Adrenal gland (tissue), 5 donors: ENCODE measurements at regions not wholly inside any gene's neighbourhood (a gene's known extent, or its start where the extent isn't known, plus 50 kb on each side); places are given as distances from the start of the nearest gene placed in this dataset.

Experiments used
- POLR2A ChIP-seq, 2 donors: fragments of 450-650 bp; IDR thresholded peaks; one replicate each; pipeline ENCODE4 v1.6.1; 2017; ENCODE audit warnings: antibody characterized with exemption in 2 of 2, mild to moderate bottlenecking in 2 of 2, moderate library complexity in 1 of 2
- TF ChIP-seq, protein P1 (sequence below), 6 experiments: fragments of 450-650 bp in 4 of 6; fragments of 200-600 bp in 2 of 6; sonication (generic) in 1 of 6; IDR thresholded peaks; 1 replicate in 5 of 6; 2 replicates in 1 of 6; pipeline versions ENCODE4 v1.5.1 to v1.8.0; 2016 to 2021; ENCODE audit warnings: antibody characterized with exemption in 6 of 6, mild to moderate bottlenecking in 2 of 6, moderate library complexity in 1 of 6
- donor health status: DM: no; HTN: no; CAD: no.

DNA sequence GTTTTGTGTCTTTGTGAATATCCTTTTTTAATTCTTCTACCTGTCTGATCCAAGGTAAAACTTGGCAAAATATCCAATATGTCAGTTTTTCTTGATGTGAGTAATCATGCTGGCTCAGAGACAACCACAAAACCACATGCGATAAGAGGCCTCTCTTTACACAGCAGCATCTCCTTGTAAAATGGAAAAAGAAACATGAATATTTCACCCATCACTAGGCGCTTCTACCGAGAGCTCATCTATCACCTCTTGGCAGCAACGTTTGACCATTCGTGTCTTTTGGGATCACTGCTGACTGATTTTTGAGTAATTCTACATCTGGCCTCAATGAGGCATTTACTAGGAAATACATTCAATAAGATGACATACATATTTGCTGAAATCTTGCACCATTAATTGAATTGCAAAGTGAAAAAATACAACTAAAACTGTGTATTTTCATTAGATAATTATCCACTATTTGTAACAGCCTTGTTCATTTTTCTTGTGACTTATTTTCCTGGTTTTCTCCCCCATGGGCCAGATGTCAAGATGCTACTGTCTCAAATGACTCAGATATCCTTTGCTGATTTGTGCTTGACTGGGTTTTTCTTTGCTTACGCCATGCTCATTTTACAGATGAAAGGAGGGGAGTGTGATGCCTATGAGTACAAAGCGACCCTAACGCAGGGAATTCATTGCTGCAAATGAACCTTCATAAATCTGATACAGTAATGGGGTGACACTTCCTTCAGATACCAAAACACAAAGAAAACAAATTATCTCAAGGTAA lies 467.5 kb downstream of the FBXO15 start:
- TF ChIP-seq, protein P1, sequence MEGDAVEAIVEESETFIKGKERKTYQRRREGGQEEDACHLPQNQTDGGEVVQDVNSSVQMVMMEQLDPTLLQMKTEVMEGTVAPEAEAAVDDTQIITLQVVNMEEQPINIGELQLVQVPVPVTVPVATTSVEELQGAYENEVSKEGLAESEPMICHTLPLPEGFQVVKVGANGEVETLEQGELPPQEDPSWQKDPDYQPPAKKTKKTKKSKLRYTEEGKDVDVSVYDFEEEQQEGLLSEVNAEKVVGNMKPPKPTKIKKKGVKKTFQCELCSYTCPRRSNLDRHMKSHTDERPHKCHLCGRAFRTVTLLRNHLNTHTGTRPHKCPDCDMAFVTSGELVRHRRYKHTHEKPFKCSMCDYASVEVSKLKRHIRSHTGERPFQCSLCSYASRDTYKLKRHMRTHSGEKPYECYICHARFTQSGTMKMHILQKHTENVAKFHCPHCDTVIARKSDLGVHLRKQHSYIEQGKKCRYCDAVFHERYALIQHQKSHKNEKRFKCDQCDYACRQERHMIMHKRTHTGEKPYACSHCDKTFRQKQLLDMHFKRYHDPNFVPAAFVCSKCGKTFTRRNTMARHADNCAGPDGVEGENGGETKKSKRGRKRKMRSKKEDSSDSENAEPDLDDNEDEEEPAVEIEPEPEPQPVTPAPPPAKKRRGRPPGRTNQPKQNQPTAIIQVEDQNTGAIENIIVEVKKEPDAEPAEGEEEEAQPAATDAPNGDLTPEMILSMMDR (IDR thresholded peaks at IDR 0.05), result no peak
- TF ChIP-seq POLR2A (IDR thresholded peaks at IDR 0.05), result no peak
